Left ventricle myocardium superior (tissue), 1 donor: ENCODE measurements at regions not wholly inside any gene's neighbourhood (a gene's known extent, or its start where the extent isn't known, plus 50 kb on each side); places are given as distances from the start of the nearest gene placed in this dataset.

Source experiments
- ATAC-seq: fragments of 200-7000 bp; cut with Tn5 transposase; one replicate; pipeline ENCODE4 v1.9.1; 2020; ENCODE audit warnings: mild to moderate bottlenecking, moderate library complexity
- DNase-seq: peaks from one replicate; pipeline ENCODE4 v3.0.0-alpha.2; 2020
- intact Hi-C: fragments of 100-400 bp; cut with micrococcal nuclease; formaldehyde crosslinking; loops from one replicate; pipeline ENCODE4 v1.11.0; 2022
- donor health status: DM: no; HTN: yes; CAD: no; lungs with severe emphysema.

DNA sequence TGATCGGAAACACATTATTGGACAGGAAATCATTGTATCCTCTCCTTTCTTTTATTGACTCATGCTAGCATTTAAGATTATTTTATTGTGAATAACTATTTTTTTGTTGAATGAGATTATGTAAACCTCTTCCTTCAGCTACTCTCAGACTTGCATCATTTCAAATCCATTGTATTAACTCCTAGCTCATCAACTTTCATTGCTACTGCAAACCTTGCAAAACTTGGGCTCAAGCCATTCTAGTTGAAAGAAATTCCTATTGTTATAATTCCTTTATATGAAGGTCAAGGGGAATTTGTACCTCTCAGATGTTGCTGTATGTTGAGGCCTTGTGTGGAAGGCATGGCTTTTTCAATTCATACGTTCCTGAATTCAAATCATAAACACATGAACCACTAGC lies 1764.6 kb downstream of the SUCLG1 start:
- ATAC-seq (no peak), DNase-seq (no peak)
- intact Hi-C loops = no loop called here

GRCh38 chr2:82690757-82691411 lies 1768.2 kb downstream of the SUCLG1 start:
- intact Hi-C loops = no loop called here

DNA sequence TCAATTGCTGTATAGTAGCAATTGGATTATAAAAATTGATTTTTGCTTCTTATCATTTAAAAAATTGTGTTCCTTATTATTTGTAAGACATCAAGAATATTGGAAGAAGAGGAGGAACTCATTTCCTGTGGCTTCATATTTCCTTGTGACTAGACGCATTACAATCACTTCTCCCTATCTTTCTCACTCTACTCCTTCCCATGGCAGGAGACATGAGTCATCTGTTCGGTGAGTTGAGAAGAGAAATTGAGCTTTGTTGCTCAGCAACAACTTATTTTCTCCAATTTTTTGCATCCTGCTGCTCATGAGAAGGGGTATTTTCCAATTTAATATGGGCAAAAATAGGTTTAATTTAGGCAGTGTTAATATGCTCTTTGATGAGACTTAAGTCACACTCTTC lies 1783.9 kb downstream of the SUCLG1 start:
- intact Hi-C loops = no loop called here
- DNase-seq (no peak), ATAC-seq (no peak)

More at GRCh38 chr2:82690757-82691411, 1768.2 kb downstream of the SUCLG1 start:
- ATAC-seq (no peak), DNase-seq (no peak)

- DNase-seq (no peak), ATAC-seq (no peak)
- intact Hi-C loops = no loop called here
Observed at GRCh38 chr2:82674652-82675051, 1784.4 kb downstream of the SUCLG1 start.

- no peak for DNase-seq
- intact Hi-C loops = no loop called here
- ATAC-seq = no peak
Observed at GRCh38 chr2:82667491-82667890, 1791.6 kb downstream of the SUCLG1 start.

GRCh38 chr2:82665691-82666090 lies 1793.4 kb downstream of the SUCLG1 start:
- intact Hi-C loops = no loop called here

DNA sequence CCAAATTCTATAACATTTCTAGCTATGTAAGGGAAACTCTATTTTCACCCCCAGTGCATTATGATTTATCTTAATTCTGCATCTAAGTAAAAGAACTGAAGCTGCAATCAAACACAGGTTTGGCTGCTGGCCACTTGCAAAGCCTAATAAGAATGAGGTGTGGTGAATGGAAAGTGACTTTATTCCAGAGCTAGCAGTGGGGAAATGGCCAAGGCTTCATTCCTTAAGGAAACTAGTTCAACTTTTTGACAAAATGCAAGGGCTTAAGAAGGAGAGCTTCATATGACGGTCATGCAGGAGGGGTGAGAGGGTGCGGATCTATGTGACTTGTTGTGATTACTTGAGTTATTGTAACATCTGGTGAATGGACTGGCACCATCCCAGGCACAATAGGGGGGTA lies 1802.0 kb downstream of the SUCLG1 start:
- intact Hi-C loops = no loop called here
- ATAC-seq = no peak
- no peak for DNase-seq

More at GRCh38 chr2:82665691-82666090, 1793.4 kb downstream of the SUCLG1 start:
- DNase-seq (no peak), ATAC-seq (no peak)

- ATAC-seq (no peak), DNase-seq (no peak)
- intact Hi-C loops = no loop called here
Observed at GRCh38 chr2:82656420-82656819, 1802.7 kb downstream of the SUCLG1 start.

- ATAC-seq (no peak), DNase-seq (no peak)
- intact Hi-C loops = no loop called here
Observed at GRCh38 chr2:82652117-82652516, 1807.0 kb downstream of the SUCLG1 start.

DNA sequence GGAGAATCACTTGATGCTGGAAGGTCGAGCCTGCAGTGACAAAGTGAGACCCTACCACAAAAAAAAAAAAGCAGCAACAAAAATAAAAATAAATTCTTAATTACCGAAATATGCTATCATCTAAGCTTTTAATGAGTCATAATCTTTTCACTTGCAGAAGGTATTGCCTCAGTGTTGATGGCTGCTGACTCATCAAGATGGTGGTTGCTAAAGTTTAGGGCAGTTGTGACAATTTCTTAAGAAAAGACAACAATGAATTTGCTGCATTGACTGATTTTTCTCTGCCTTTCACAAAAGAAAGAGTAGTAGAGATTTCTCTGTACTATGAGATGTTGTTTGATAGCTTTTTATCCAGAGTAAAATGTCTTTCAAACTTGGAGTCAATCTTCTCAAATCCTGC lies 1809.0 kb downstream of the SUCLG1 start:
- intact Hi-C loops = no loop called here
- ATAC-seq (no peak), DNase-seq (no peak)

DNA sequence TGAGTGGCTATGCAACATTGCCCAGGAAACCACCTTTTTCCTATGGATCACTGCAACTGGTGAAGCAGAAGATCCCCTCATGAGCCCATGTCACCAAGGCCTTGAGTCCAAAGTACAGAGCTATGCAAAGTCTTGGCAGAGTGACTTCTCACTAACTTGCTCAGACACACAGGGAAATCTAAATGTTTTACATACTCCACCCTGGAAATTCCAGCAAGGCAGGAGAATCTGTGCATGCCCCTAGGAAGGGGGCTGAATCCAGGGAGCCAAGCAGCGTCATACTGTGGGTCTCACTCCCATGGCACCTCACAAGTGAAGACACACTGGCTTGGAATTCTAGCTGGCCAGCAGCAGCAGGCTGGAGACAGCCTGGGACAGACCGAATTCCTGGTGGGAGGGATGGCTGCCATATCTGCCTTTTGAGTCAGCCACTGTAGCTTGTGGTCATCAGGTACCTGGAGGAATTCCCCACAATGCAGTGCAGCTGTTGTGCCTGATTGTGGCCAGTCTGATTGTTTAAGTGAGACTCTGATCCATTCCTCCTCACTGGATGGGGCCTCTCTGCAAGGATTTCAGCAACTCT lies 1817.4 kb downstream of the SUCLG1 start:
- no peak for DNase-seq
- intact Hi-C loops = no loop called here

GRCh38 chr2:82636402-82637020 lies 1822.6 kb downstream of the SUCLG1 start:
- intact Hi-C loops = no loop called here
- DNase-seq = no peak
- no peak for ATAC-seq

More for the DNA sequence above, 1817.4 kb downstream of the SUCLG1 start:
- no peak for ATAC-seq

DNA sequence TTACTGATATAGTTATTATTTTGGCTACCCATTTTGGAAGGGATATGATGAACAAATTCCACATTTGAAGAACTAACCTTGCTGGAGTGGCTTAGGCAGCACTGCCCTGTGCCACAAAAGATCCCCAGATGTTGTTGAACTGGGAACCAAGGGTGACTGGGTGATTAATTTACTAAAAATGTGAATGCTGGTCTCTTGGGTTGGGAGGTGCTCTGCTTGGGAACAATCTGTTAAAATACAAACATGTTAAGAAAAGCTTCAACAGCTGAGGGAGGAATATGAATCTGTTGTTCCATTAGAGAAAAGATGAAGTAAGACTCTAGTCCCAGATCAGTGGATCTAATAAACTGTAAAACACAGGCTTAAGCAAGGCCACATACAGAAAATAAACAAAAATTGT lies 1860.1 kb downstream of the SUCLG1 start:
- ATAC-seq = no peak

DNA sequence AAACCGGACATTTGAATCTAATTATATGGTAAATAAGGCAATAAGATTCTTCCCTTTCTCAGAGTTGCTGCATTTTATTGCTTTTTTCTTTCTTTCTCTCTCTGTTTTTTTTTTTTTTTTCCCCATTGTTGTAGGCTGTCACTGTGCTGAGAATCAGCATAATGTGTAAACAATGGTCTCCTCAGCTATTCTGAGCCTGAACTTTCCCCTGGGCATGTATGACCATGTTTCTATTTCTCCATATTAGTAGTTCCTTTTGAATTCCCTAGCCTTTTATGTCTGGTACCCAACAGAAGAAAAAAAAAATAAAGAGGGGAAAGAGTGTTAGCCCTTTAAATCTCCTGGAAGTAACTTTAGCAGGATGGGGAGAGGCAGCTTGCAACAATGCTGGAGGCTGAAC lies 1862.5 kb downstream of the SUCLG1 start:
- ATAC-seq = no peak
- intact Hi-C loops = no loop called here
- no peak for DNase-seq

More for the DNA sequence above, 1860.1 kb downstream of the SUCLG1 start:
- no peak for DNase-seq
- intact Hi-C loops = no loop called here

DNA sequence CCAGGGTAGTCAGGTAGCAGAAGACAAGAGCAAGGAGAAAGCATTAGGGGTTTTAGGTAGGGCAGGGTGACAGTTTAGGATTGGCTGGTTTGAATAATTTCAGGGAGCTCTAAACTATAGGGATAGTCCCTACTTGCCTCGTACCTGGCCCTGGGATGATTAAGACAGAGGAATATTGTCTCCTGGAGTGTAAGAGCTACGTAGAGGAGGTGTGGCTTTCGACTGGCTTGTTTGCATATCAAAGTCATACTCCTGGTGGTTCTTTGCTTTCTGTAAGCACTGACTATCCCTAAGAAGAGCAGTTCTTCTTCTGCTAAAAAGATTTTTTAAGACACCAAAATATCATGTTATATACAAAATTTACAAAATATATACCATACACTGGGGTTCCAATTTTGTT lies 1867.4 kb downstream of the SUCLG1 start:
- DNase-seq = no peak
- intact Hi-C loops = no loop called here
- ATAC-seq = no peak

GRCh38 chr2:82576656-82577055 lies 1882.4 kb downstream of the SUCLG1 start:
- intact Hi-C loops = no loop called here
- no peak for ATAC-seq
- no peak for DNase-seq

DNA sequence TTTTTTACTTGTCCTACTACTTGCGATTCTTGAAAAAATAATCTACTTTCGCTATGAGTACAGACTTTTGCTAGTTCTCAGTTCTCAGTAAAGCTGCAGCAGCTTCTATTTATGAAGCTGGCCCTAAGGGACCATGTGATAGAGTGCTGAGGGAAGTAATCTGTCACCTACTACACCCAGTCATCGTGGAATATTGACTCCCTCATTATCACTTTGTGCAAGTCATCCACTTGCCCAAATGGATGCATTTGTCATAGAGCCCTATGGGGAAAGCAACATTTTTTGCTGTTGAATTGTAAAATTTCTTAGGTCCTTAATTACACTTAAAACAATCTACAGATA lies 1919.8 kb downstream of the SUCLG1 start:
- ATAC-seq (peak; percentile 72), DNase-seq (no peak)
- intact Hi-C loops = no loop called here

DNA sequence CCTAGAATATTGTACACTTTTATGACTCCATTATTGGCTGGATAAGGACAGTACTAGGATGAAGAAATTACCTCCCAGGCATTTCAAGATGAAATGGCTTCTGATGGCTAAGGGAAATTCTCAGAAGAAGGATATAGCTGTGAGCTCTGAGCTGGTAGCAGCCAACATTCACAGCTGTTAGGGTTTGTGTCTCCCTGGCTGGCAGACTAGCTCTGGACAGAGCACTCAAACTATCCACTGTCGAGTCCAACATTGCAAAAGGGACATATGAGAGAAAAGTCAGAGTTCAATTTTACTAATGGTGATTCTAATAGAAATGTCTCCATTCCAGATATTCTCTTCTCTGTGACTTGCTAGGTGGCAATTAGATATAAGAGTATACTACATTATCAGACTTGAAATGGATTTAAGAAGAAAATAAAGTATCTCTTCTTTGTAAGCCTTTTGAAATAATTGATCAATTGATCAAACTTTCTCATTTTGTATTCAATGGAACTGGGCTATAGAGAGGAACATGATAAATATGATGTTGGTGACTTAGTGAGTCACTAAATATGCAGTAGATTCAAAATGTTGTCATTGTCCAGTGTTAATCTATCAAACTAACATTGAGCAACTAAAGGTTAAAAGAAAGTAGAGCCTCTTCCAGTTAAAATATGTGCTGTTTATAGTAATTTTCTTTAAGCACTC lies 1920.3 kb downstream of the SUCLG1 start:
- DNase-seq = no peak
- peak; percentile 55 for ATAC-seq
- intact Hi-C loops = no loop called here

GRCh38 chr2:82528288-82528687 lies 1930.8 kb downstream of the SUCLG1 start:
- no peak for DNase-seq
- intact Hi-C loops = no loop called here
- no peak for ATAC-seq

- DNase-seq (no peak), ATAC-seq (no peak)
- intact Hi-C loops = no loop called here
Observed at GRCh38 chr2:82527124-82527523, 1932.0 kb downstream of the SUCLG1 start.
